LNCAP (cell line): ENCODE measurements at regions not wholly inside any gene's neighbourhood (a gene's known extent, or its start where the extent isn't known, plus 50 kb on each side); places are given as distances from the start of the nearest gene placed in this dataset.

Source experiments
- TF ChIP-seq, protein P1 (sequence below): fragments of 450-650 bp; IDR thresholded peaks from 2 replicates; pipeline ENCODE4 v1.5.1; 2017; ENCODE audit warnings: mild to moderate bottlenecking

DNA sequence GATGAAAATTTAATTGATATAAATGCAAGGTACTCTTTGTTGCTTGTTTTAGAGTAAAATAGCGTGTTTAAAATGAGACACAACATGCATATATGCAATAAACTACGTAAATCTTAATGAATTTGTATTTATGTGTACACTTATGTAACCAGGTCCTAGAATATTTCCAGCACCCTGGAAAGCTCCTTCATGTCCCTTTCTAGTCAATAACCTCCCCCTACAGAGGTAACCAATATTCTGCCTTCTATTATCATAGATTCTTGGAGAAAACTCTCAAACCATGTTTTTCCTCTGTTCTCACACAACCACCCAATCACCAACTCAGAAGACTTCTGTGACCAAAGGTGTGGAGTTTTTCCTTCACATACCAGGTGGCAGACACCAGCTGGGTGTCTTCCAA is 79.6 kb upstream of the THUMPD2 start:
- TF ChIP-seq, protein P1, sequence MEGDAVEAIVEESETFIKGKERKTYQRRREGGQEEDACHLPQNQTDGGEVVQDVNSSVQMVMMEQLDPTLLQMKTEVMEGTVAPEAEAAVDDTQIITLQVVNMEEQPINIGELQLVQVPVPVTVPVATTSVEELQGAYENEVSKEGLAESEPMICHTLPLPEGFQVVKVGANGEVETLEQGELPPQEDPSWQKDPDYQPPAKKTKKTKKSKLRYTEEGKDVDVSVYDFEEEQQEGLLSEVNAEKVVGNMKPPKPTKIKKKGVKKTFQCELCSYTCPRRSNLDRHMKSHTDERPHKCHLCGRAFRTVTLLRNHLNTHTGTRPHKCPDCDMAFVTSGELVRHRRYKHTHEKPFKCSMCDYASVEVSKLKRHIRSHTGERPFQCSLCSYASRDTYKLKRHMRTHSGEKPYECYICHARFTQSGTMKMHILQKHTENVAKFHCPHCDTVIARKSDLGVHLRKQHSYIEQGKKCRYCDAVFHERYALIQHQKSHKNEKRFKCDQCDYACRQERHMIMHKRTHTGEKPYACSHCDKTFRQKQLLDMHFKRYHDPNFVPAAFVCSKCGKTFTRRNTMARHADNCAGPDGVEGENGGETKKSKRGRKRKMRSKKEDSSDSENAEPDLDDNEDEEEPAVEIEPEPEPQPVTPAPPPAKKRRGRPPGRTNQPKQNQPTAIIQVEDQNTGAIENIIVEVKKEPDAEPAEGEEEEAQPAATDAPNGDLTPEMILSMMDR = no peak

DNA sequence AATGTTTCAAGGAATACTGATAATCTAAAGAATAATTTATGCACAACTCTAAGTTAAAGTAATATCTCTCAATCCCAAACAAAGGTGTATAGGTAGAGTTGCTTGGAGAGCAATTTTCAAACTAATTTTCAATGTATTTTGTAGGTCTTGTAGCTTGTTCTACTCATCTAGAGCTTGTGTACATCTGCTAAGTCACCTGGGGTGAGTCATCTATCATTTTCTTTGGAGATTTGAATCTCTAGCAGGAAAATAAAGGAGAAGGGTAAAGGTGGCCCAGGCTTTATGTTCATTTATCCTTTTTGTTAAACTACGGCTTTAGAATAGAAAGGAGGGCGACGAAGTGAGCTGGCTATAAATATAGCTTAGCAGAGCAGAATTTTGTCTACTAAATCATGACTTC is 76.8 kb upstream of the THUMPD2 start:
- TF ChIP-seq, protein P1 = no peak

DNA sequence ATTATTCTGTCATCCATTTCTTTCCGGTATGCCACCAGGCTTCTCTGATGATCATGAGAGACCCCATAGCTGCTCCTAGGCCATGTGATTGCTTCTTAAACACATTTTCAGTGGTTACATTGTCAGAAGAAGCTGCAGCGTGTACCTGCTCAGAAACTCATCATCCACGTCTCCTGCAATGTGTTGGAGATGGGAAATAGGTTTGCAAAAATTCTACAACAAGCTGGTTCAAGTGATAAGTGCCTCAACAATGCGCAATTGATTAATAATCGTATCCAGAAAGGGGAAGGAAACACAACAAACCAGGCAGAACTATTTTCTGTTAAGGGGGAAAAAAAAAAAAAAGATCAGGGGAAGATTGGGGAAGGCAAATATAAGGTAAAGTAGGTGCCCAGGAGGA is 75.7 kb upstream of the THUMPD2 start:
- TF ChIP-seq, protein P1 = no peak

DNA sequence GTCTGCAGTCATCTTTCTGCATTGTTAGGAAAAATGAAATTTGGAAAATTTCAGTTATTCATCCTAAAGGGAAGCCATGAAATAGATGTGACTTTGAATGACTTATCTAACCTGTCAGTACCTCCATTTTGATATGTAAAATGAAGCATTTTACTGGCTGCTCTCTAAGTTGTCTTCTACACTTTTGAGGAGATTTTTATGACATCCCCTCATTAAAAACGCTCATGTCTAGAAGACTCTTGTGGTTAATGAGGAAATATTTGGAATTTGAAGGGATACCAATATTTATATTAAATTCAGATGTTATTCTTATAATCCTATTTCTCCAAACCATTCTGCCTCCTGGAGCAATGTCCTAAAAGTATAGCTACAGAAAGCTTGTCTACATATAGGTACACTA is 73.8 kb upstream of the THUMPD2 start:
- TF ChIP-seq, protein P1 = no peak

DNA sequence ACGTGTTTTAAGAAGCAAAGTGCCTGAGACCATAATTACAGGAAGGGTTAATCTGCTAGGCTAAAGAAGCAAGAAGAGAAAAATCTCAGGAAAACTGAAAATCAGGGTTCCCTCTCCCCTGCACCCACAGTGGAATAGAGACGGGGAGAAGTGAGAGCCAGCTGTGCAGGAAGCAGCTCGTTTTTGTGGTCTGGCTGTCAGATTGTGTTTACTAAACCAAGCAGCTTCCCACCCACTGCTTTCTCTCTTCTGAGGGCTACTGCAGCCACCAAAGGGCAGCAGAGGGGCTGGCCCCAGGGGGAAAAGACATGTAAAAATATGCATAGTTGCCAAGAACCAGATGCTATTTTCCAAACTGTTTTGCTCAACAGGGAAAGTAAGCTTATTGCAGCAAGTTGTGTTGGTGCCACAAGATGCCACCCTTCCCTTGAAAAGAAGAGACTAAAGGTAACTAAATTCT is 72.6 kb upstream of the THUMPD2 start:
- TF ChIP-seq, protein P1 = no peak

DNA sequence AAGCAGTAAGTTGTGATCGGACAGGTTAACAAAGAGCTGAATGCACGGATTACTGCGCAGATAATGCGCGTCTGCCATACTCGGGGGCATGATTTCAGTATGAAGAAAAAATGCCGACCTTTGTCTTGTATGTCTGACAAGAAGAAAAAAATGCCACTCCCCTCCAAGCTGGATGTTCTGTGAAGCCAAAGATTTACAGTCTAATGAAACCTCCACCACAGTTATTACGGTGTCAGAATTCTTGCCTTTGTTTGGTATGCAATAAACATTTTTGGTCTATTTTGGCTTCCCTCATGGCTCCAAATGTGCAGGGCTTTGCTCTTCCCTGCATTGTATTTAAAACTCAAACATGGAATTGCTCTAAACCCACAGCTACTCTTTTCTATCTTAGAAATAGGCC is 72.2 kb upstream of the THUMPD2 start:
- TF ChIP-seq, protein P1 = no peak

DNA sequence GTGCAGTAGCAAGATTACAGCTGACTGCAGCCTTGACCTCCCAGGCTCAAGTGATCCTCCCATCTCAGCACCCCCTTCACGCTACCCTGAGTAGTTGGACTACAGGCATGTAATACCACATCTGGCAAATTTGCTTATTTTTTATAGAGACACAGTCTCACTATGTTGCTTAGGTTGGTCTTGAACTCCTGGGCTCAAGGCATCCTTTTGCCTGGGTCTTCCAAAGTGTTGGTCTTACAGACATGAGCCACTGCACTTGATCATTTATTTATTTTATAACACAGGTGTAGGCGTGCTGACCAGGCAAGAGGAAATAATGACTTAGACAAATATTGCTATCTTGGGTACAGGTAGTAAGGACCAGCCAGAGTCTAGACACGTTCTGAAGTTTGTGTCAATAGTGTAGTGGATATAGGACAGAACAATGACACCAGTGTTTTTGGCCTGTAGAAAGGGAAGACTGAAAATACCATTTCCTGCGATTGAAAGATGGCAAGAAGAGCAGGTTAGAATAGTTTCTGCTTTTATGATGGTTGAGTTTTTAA is 71.0 kb upstream of the THUMPD2 start:
- TF ChIP-seq, protein P1 = no peak

DNA sequence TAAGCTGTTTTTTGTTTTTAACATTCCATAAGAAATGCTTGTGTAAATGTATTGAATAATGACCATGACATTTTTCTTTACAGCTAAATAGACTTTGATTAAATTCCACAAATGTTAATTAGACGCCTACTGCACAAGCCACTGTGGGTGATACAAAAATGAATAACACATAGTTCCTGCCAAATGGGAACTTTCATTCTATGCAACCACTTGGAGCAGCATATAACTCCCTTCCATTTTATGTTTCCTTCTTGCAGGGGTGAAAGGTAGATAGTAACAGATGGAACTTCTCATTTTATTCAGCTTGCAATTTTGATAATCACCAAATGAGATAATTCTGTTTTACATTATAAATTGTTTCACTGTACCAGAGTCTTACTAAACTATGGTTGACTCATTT is 70.0 kb upstream of the THUMPD2 start:
- TF ChIP-seq, protein P1 = no peak
